Activated naive CD4-positive, alpha-beta T cell treated with anti-CD3 and anti-CD28 coated beads for 36 hours (primary cell): ENCODE measurements at regions not wholly inside any gene's neighbourhood (a gene's known extent, or its start where the extent isn't known, plus 50 kb on each side); places are given as distances from the start of the nearest gene placed in this dataset.

Experiments used
- CTCF ChIA-PET: fragments of 350-600 bp; sonication (Branson Sonifier 250); formaldehyde crosslinking; loops from one replicate; lab custom pipeline; 2021; ENCODE audit warnings: antibody characterized with exemption; lab: Charles Lee
- DNase-seq: peaks from one replicate; pipeline ENCODE4 v3.0.0-alpha.2; 2020
- H3K27ac Mint-ChIP-seq: one replicate; pipeline ENCODE4 v1.8.0; 2021; ENCODE audit warnings: mild to moderate bottlenecking, mixed read lengths
- H3K27me3 Mint-ChIP-seq: one replicate; pipeline ENCODE4 v1.8.0; 2021; ENCODE audit warnings: low read depth, mixed read lengths
- H3K36me3 Mint-ChIP-seq: one replicate; pipeline ENCODE4 v1.8.0; 2021; ENCODE audit warnings: low read depth, mixed read lengths
- H3K4me1 Mint-ChIP-seq: one replicate; pipeline ENCODE4 v1.8.0; 2021; ENCODE audit warnings: low read depth, mixed read lengths
- H3K4me3 Mint-ChIP-seq: one replicate; pipeline ENCODE4 v1.8.0; 2021; ENCODE audit warnings: mild to moderate bottlenecking, moderate library complexity, mixed read lengths
- H3K9me3 Mint-ChIP-seq: one replicate; pipeline ENCODE4 v1.8.0; 2021; ENCODE audit warnings: mixed read lengths
- intact Hi-C: fragments of 100-400 bp; cut with micrococcal nuclease; formaldehyde crosslinking; loops from one replicate; pipeline ENCODE4 v1.15.1; 2023

DNA sequence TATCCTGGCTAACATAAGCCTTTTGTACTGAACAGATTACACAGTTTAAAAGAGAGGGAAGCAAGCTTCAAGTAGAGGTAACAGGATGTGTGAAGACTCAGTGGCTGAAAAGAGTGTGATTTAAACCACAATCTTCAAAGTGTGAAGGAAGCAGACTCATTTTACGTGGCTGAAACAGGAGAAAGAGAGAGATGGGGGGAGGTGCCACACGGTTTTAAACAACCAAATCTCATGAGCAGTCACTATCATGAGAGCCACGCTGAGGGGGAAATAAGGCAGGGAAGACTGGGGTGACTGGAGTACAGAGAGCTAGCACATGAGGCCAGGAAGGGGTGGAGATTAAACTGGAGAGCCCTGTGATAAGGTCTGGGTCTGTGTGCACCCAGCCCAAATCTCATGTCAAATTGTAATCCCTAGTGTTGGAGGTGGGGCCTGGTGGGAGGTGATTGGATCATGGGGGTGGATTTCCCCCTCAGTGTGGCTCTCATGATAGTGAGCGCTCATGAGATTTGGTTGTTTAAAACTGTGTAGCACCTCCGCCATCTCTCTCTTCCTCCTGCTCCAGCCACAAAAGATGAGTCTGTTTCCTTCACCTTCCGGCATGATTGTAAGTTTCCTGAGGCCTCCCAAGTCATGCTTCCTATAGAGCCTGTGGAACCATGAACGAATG, 318.6 kb upstream of the CD180 start:
- intact Hi-C loops = loop anchor here (1.0 to 10.0 kb wide), 4 partner anchors 66 to 950 kb away; no protein-coding TSS in a partner anchor
- Mint-ChIP-seq H3K9me3 (peaks cover 2% of the 10 kb centered on the region), H3K36me3 (no peaks in the 10 kb centered on the region), H3K4me3 (no peak overlapping the region), H3K4me1 (peaks cover 50% of the 10 kb centered on the region), H3K27ac (peak overlapping the region; percentile 31), H3K27me3 (no peaks in the 10 kb centered on the region)
- DNase-seq = peak; percentile 79
- CTCF ChIA-PET = interaction anchor here (0.5 to 1.2 kb wide), 2 partner anchors 105 to 306 kb away, joined by 3 read pairs; no protein-coding TSS in a partner anchor

DNA sequence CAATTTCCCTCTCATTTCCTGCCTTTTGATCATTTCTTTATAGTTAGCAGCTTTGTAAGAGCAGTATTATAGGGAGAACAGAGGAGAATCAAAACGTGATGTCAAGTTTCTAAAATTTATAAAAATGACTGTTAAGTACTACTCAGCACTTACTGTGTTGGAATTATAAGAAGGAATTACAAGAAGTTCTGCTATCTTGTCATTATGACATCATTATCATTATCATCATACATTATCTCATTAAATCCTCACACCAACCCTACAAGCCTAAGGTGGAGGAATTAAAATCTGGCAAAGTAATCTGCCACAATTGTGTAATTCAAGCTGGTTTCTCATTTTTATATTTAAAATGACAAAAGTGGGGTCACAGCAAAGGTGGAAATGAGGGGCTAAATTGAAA, 316.2 kb upstream of the CD180 start:
- CTCF ChIA-PET = no interaction called here
- no peak overlapping the region for H3K27ac Mint-ChIP-seq
- H3K4me1 Mint-ChIP-seq = peaks cover 50% of the 10 kb centered on the region
- H3K36me3 Mint-ChIP-seq = no peaks in the 10 kb centered on the region
- no peaks in the 10 kb centered on the region for H3K27me3 Mint-ChIP-seq
- intact Hi-C loops = loop anchor here (5.0 to 10.0 kb wide), 4 partner anchors 35 to 952 kb away; no protein-coding TSS in a partner anchor
- DNase-seq = no peak
- H3K9me3 Mint-ChIP-seq = peaks cover 4% of the 10 kb centered on the region
- H3K4me3 Mint-ChIP-seq = no peak overlapping the region

- peaks cover 4% of the 10 kb centered on the region for H3K9me3 Mint-ChIP-seq
- intact Hi-C loops = loop anchor here (5.0 to 10.0 kb wide), 4 partner anchors 35 to 953 kb away; no protein-coding TSS in a partner anchor
Observed at GRCh38 chr5:67511911-67512310, 315.3 kb upstream of the CD180 start.

GRCh38 chr5:67510204-67510603, 313.6 kb upstream of the CD180 start:
- peaks cover 39% of the 10 kb centered on the region for H3K4me1 Mint-ChIP-seq
- CTCF ChIA-PET = no interaction called here
- intact Hi-C loops = loop anchor here (5.0 to 10.0 kb wide), 4 partner anchors 37 to 955 kb away; no protein-coding TSS in a partner anchor

More at GRCh38 chr5:67511911-67512310, 315.3 kb upstream of the CD180 start:
- CTCF ChIA-PET = interaction anchor here (1.4 kb wide), 1 partner anchor 10 kb away, joined by 3 read pairs; no protein-coding TSS in a partner anchor
- Mint-ChIP-seq H3K36me3 (no peaks in the 10 kb centered on the region), H3K4me3 (no peak overlapping the region), H3K4me1 (peaks cover 50% of the 10 kb centered on the region), H3K27ac (no peak overlapping the region), H3K27me3 (no peaks in the 10 kb centered on the region)
- no peak for DNase-seq

DNA sequence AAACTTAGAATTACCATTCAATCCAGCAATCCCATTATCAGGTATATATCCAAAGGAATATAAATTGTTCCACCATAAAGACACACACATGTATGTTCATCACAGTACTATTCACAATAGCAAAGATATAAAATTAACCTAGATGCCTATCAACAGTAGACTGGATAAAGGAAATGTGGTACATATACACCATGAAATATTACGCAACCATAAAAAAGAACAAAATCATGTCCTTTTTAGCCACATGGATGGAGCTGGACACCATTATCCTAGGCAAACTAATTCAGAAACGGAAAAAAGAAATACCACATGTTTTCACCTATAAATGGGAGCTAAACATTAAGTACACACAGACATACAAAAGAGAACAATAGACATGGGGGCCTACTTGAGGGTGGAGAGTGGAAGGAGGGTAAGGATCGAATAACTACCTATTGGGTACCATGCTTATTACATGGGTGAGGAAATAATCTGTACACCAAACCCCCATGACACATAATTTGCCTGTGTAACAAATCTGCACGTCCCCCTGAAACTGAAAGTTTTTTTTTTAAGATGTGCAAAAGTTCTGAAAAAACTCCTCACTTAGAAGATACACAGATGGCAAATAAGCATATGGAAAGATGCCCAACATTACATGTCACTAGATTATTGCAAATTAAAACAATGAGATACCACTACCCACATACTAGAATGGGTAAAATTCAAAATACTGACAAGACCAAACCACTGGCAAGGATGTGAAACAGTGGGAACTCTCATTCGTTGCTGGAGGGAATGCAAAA, 313.0 kb upstream of the CD180 start:
- Mint-ChIP-seq H3K4me1 (peaks cover 33% of the 10 kb centered on the region), H3K9me3 (peaks cover 2% of the 10 kb centered on the region), H3K27ac (no peak overlapping the region), H3K4me3 (no peak overlapping the region), H3K36me3 (no peaks in the 10 kb centered on the region), H3K27me3 (no peaks in the 10 kb centered on the region)
- intact Hi-C loops = loop anchor here (5.0 to 10.0 kb wide), 4 partner anchors 38 to 955 kb away; no protein-coding TSS in a partner anchor
- CTCF ChIA-PET = no interaction called here
- DNase-seq = no peak

More at GRCh38 chr5:67510204-67510603, 313.6 kb upstream of the CD180 start:
- no peak for DNase-seq
- Mint-ChIP-seq H3K36me3 (no peaks in the 10 kb centered on the region), H3K27me3 (no peaks in the 10 kb centered on the region), H3K27ac (no peak overlapping the region), H3K9me3 (peaks cover 2% of the 10 kb centered on the region), H3K4me3 (no peak overlapping the region)

- H3K4me3 Mint-ChIP-seq = no peak overlapping the region
- intact Hi-C loops = no loop called here
- peaks cover 2% of the 10 kb centered on the region for H3K9me3 Mint-ChIP-seq
- H3K36me3 Mint-ChIP-seq = no peaks in the 10 kb centered on the region
- DNase-seq = no peak
- CTCF ChIA-PET = no interaction called here
- H3K27ac Mint-ChIP-seq = no peak overlapping the region
- peaks cover 17% of the 10 kb centered on the region for H3K4me1 Mint-ChIP-seq
- H3K27me3 Mint-ChIP-seq = no peaks in the 10 kb centered on the region
Observed at GRCh38 chr5:67506241-67506640, 309.6 kb upstream of the CD180 start.

DNA sequence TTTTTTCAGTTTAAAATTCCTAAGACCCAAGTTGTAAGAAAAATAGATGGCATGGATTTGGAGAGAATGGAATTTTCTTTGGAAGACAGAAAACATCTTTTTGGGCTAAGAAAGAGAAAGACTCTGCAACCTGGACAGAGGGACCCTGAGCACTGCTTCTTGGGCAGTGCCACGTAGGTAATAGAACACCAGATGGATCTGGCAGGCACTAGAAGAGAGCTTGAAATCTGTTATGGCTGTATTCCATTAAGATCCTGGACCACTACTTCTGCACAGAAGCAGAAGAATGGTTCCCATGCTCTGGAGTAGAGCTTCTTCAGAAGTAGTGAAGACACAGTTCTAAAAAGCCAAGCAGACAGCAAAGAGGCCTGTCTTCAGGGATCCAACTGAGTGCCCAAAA, 306.4 kb upstream of the CD180 start:
- Mint-ChIP-seq H3K4me3 (no peak overlapping the region), H3K9me3 (peaks cover 12% of the 10 kb centered on the region), H3K27me3 (no peaks in the 10 kb centered on the region), H3K36me3 (peaks cover 3% of the 10 kb centered on the region), H3K4me1 (peaks cover 3% of the 10 kb centered on the region), H3K27ac (no peak overlapping the region)
- intact Hi-C loops = no loop called here
- no peak for DNase-seq
- CTCF ChIA-PET = interaction anchor here (0.6 to 1.7 kb wide), 4 partner anchors 9 to 137 kb away, joined by 3 to 5 read pairs (median 3); no protein-coding TSS in a partner anchor

DNA sequence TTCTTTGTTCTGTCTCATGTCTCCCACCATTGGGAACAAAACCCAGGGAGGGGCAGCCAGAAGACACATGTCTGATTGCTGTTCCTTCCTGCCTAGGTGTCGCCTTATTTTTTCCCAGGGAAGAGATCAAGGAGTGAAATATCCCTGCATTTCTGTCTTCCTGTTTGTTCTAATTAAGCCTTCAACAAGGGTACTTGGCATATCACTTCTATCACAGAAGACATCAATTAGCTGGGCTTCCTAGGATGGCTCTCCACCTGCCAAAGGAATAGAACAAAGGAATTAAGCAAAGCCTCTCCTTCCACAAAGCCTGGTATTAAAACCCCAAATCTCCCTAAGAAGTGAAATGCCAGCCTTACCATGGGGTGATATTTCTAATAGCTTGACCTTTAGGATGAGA, 299.5 kb upstream of the CD180 start:
- no peak for DNase-seq
- Mint-ChIP-seq H3K4me1 (no peaks in the 10 kb centered on the region), H3K36me3 (peaks cover 3% of the 10 kb centered on the region), H3K27ac (no peak overlapping the region), H3K27me3 (no peaks in the 10 kb centered on the region), H3K9me3 (peaks cover 12% of the 10 kb centered on the region), H3K4me3 (no peak overlapping the region)
- intact Hi-C loops = no loop called here
- CTCF ChIA-PET = no interaction called here

GRCh38 chr5:67495072-67495471, 298.5 kb upstream of the CD180 start:
- H3K27ac Mint-ChIP-seq = no peak overlapping the region
- no peaks in the 10 kb centered on the region for H3K27me3 Mint-ChIP-seq
- DNase-seq = no peak
- H3K4me1 Mint-ChIP-seq = no peaks in the 10 kb centered on the region
- peaks cover 2% of the 10 kb centered on the region for H3K36me3 Mint-ChIP-seq
- CTCF ChIA-PET = interaction anchor here (0.6 kb wide), 1 partner anchor 116 kb away, joined by 3 read pairs; no protein-coding TSS in a partner anchor
- peaks cover 6% of the 10 kb centered on the region for H3K9me3 Mint-ChIP-seq
- H3K4me3 Mint-ChIP-seq = no peak overlapping the region
- intact Hi-C loops = no loop called here

GRCh38 chr5:67494186-67494855, 297.7 kb upstream of the CD180 start:
- intact Hi-C loops = no loop called here
- H3K27ac Mint-ChIP-seq = no peak overlapping the region
- no peaks in the 10 kb centered on the region for H3K4me1 Mint-ChIP-seq
- H3K4me3 Mint-ChIP-seq = no peak overlapping the region
- DNase-seq = no peak
- CTCF ChIA-PET = interaction anchor here (0.6 to 1.0 kb wide), 2 partner anchors 8 to 117 kb away, joined by 3 read pairs; no protein-coding TSS in a partner anchor
- H3K36me3 Mint-ChIP-seq = no peaks in the 10 kb centered on the region
- H3K27me3 Mint-ChIP-seq = no peaks in the 10 kb centered on the region
- no peaks in the 10 kb centered on the region for H3K9me3 Mint-ChIP-seq

DNA sequence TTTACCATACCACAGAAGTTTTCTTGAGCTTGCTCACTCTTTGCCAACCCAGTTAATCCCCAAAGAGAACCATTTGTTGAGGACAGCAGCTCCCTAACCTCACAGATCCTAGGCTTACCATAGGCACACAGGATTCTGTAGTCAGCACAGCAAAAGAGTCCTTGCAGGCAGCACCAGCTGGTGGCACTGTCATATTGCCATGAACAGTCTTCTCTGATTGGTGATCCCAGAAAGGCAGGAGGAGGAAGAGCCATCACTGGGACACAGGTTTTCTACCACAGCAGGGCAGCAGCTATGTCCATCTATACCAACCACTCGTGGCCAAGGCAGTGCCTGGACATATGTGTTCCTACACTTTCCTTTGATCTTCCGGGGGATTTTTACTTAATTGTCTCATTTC, 297.1 kb upstream of the CD180 start:
- no peaks in the 10 kb centered on the region for H3K27me3 Mint-ChIP-seq
- H3K4me3 Mint-ChIP-seq = no peak overlapping the region
- H3K27ac Mint-ChIP-seq = no peak overlapping the region
- DNase-seq = peak; percentile 38
- H3K9me3 Mint-ChIP-seq = no peaks in the 10 kb centered on the region
- no peaks in the 10 kb centered on the region for H3K4me1 Mint-ChIP-seq
- CTCF ChIA-PET = interaction anchor here (1.0 kb wide), 1 partner anchor 9 kb away, joined by 3 read pairs; no protein-coding TSS in a partner anchor
- intact Hi-C loops = loop anchor here (1.0 kb wide), 1 partner anchor 760 kb away; no protein-coding TSS in a partner anchor
- no peaks in the 10 kb centered on the region for H3K36me3 Mint-ChIP-seq
